Gastrocnemius medialis (tissue), 4 donors: ENCODE measurements at regions not wholly inside any gene's neighbourhood (a gene's known extent, or its start where the extent isn't known, plus 50 kb on each side); places are given as distances from the start of the nearest gene placed in this dataset.

Experiments
- CTCF ChIP-seq, 5 experiments: fragments of 450-650 bp in 3 of 5; fragments of 200-600 bp in 2 of 5; sonication (generic) in 2 of 5; IDR thresholded peaks in 4 of 5; conservative IDR thresholded peaks in 1 of 5; 1 replicate in 4 of 5; 2 replicates in 1 of 5; pipeline ENCODE4 v1.5.1; 2016 to 2019; ENCODE audit warnings: antibody characterized with exemption in 5 of 5, mild to moderate bottlenecking in 3 of 5, moderate library complexity in 3 of 5
- POLR2A ChIP-seq, 2 donors: fragments of 450-650 bp; IDR thresholded peaks; one replicate each; pipeline ENCODE4 v1.6.1; 2017; ENCODE audit warnings: antibody characterized with exemption in 2 of 2, mild to moderate bottlenecking in 2 of 2, moderate library complexity in 2 of 2

- TF ChIP-seq CTCF (IDR thresholded peaks at IDR 0.05 in 4 of 5, conservative IDR thresholded peaks at IDR 0.05 in 1 of 5) (no peak), POLR2A (IDR thresholded peaks at IDR 0.05) (no peak)
Observed at GRCh38 chr3:73743551-73743950, 118.8 kb upstream of the PDZRN3 start.
